Suprapubic skin (tissue), 3 donors: ENCODE measurements at regions not wholly inside any gene's neighbourhood (a gene's known extent, or its start where the extent isn't known, plus 50 kb on each side); places are given as distances from the start of the nearest gene placed in this dataset.

Experiments used
- POLR2A ChIP-seq, 2 donors: fragments of 450-650 bp; IDR thresholded peaks; one replicate each; pipeline ENCODE4 v1.6.1; 2017; ENCODE audit warnings: antibody characterized with exemption in 2 of 2, mild to moderate bottlenecking in 2 of 2, moderate library complexity in 2 of 2
- TF ChIP-seq, protein P1 (sequence below), 2 donors: fragments of 200-600 bp in 1 of 2; fragments of 450-650 bp in 1 of 2; sonication (generic) in 1 of 2; IDR thresholded peaks; one replicate each; pipeline ENCODE4 v1.5.1; 2016 to 2019; ENCODE audit warnings: antibody characterized with exemption in 2 of 2, mild to moderate bottlenecking in 1 of 2, moderate library complexity in 1 of 2

GRCh38 chr10:120734483-120735078 is 116.6 kb upstream of the WDR11 start:
- TF ChIP-seq, protein P1, sequence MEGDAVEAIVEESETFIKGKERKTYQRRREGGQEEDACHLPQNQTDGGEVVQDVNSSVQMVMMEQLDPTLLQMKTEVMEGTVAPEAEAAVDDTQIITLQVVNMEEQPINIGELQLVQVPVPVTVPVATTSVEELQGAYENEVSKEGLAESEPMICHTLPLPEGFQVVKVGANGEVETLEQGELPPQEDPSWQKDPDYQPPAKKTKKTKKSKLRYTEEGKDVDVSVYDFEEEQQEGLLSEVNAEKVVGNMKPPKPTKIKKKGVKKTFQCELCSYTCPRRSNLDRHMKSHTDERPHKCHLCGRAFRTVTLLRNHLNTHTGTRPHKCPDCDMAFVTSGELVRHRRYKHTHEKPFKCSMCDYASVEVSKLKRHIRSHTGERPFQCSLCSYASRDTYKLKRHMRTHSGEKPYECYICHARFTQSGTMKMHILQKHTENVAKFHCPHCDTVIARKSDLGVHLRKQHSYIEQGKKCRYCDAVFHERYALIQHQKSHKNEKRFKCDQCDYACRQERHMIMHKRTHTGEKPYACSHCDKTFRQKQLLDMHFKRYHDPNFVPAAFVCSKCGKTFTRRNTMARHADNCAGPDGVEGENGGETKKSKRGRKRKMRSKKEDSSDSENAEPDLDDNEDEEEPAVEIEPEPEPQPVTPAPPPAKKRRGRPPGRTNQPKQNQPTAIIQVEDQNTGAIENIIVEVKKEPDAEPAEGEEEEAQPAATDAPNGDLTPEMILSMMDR (IDR thresholded peaks at IDR 0.05), result no peak
- TF ChIP-seq POLR2A (IDR thresholded peaks at IDR 0.05), result no peak
